ENCODE measurements at regions not wholly inside any gene's neighbourhood (a gene's known extent, or its start where the extent isn't known, plus 50 kb on each side); places are given as distances from the start of the nearest gene placed in this dataset.

- H3K4me1 ChIP-seq: peaks cover 0 to 21% of the 10 kb centered on the region in 2 donors
- no peaks in the 10 kb centered on the region for H3K36me3 ChIP-seq
- no peak overlapping the region for H3K27ac ChIP-seq
- H3K27me3 ChIP-seq: no peaks in the 10 kb centered on the region
- DNase-seq (ENCODE audit: low spot score): no peak
- H3K4me3 ChIP-seq: no peak overlapping the region
- no peak for TF ChIP-seq CTCF (IDR thresholded peaks at IDR 0.05)
- no peaks in the 10 kb centered on the region for H3K9me3 ChIP-seq
These were observed 483.4 kb downstream of the ZNF608 start for GRCh38 chr5:124262991-124263571.

- H3K27ac ChIP-seq: no peak overlapping the region
- DNase-seq (ENCODE audit: low spot score): no peak
- H3K36me3 ChIP-seq: no peaks in the 10 kb centered on the region
- H3K4me3 ChIP-seq: no peak overlapping the region
- no peaks in the 10 kb centered on the region for H3K27me3 ChIP-seq
- H3K9me3 ChIP-seq: no peaks in the 10 kb centered on the region
- H3K4me1 ChIP-seq: peaks cover 0 to 21% of the 10 kb centered on the region in 2 donors
- TF ChIP-seq CTCF (IDR thresholded peaks at IDR 0.05): no peak
These were observed 484.0 kb downstream of the ZNF608 start for GRCh38 chr5:124262470-124262869.

GRCh38 chr5:124261848-124262247 lies 484.6 kb downstream of the ZNF608 start:
- no peak overlapping the region for H3K27ac ChIP-seq
- H3K4me3 ChIP-seq: no peak overlapping the region
- H3K36me3 ChIP-seq: no peaks in the 10 kb centered on the region
- DNase-seq (ENCODE audit: low spot score): no peak
- TF ChIP-seq CTCF (IDR thresholded peaks at IDR 0.05): no peak
- no peaks in the 10 kb centered on the region for H3K9me3 ChIP-seq
- peaks cover 0 to 21% of the 10 kb centered on the region in 2 donors for H3K4me1 ChIP-seq
- H3K27me3 ChIP-seq: no peaks in the 10 kb centered on the region

GRCh38 chr5:124260921-124261515 lies 485.4 kb downstream of the ZNF608 start:
- H3K9me3 ChIP-seq: no peaks in the 10 kb centered on the region
- peaks cover 0 to 21% of the 10 kb centered on the region in 2 donors for H3K4me1 ChIP-seq
- H3K27me3 ChIP-seq: no peaks in the 10 kb centered on the region
- H3K36me3 ChIP-seq: no peaks in the 10 kb centered on the region
- no peak overlapping the region for H3K4me3 ChIP-seq
- TF ChIP-seq CTCF (IDR thresholded peaks at IDR 0.05): no peak
- no peak for DNase-seq (ENCODE audit: low spot score)
- no peak overlapping the region for H3K27ac ChIP-seq

GRCh38 chr5:124259017-124259416 lies 487.4 kb downstream of the ZNF608 start:
- no peak for TF ChIP-seq CTCF (IDR thresholded peaks at IDR 0.05)
- H3K9me3 ChIP-seq: no peaks in the 10 kb centered on the region
- no peaks in the 10 kb centered on the region for H3K36me3 ChIP-seq
- H3K4me3 ChIP-seq: no peak overlapping the region
- H3K27me3 ChIP-seq: no peaks in the 10 kb centered on the region
- DNase-seq (ENCODE audit: low spot score): no peak
- peaks cover 0 to 19% of the 10 kb centered on the region in 2 donors for H3K4me1 ChIP-seq
- H3K27ac ChIP-seq: no peak overlapping the region

GRCh38 chr5:124257048-124257447 lies 489.4 kb downstream of the ZNF608 start:
- no peaks in the 10 kb centered on the region for H3K36me3 ChIP-seq
- no peak for TF ChIP-seq CTCF (IDR thresholded peaks at IDR 0.05)
- no peaks in the 10 kb centered on the region for H3K27me3 ChIP-seq
- no peak overlapping the region for H3K27ac ChIP-seq
- H3K9me3 ChIP-seq: no peaks in the 10 kb centered on the region
- no peak for DNase-seq (ENCODE audit: low spot score)
- H3K4me3 ChIP-seq: no peak overlapping the region
- peaks cover 0 to 15% of the 10 kb centered on the region in 2 donors for H3K4me1 ChIP-seq
